GM23338 (cell line): ENCODE measurements at regions not wholly inside any gene's neighbourhood (a gene's known extent, or its start where the extent isn't known, plus 50 kb on each side); places are given as distances from the start of the nearest gene placed in this dataset.

Source experiments
- ATAC-seq: fragments of 200-7000 bp; cut with Tn5 transposase; 3 replicates; pipeline ENCODE4 v1.9.1; 2020
- DNase-seq: peaks from one replicate; pipeline ENCODE4 v3.0.0-alpha.2; 2015; ENCODE audit warnings: low spot score
- H2AFZ ChIP-seq: fragments of 200-600 bp; sonication (generic); 2 replicates; pipeline ENCODE4 v1.8.0; 2016; ENCODE audit warnings: antibody characterized with exemption, mild to moderate bottlenecking, moderate library complexity
- H3F3A ChIP-seq: fragments of 200-600 bp; sonication (generic); replicated peaks from 2 replicates; pipeline ENCODE4 v1.8.0; 2017; ENCODE audit warnings: antibody characterized with exemption, mixed run types, low read depth
- H3K27ac ChIP-seq: fragments of 200-600 bp; sonication (generic); 2 replicates; pipeline ENCODE4 v1.6.1; 2016; ENCODE audit warnings: low read depth
- H3K27me3 ChIP-seq: fragments of 200-600 bp; sonication (generic); 2 replicates; pipeline ENCODE4 v1.8.0; 2016; ENCODE audit warnings: mild to moderate bottlenecking, mixed run types, moderate library complexity; ENCODE audit not compliant: insufficient read depth
- H3K36me3 ChIP-seq: fragments of 200-600 bp; sonication (generic); 2 replicates; pipeline ENCODE4 v1.8.0; 2016; ENCODE audit warnings: mild to moderate bottlenecking; ENCODE audit not compliant: insufficient read depth
- H3K4me1 ChIP-seq: fragments of 200-600 bp; sonication (generic); 2 replicates; pipeline ENCODE4 v1.8.0; 2016; ENCODE audit warnings: mild to moderate bottlenecking, moderate library complexity; ENCODE audit not compliant: insufficient read depth
- H3K4me2 ChIP-seq: fragments of 200-600 bp; sonication (generic); 2 replicates; pipeline ENCODE4 v1.7.1; 2017; ENCODE audit warnings: mixed run types
- H3K4me3 ChIP-seq: fragments of 200-600 bp; sonication (generic); 2 replicates; pipeline ENCODE4 v1.6.1; 2016; ENCODE audit warnings: mixed run types
- H3K79me2 ChIP-seq: fragments of 200-600 bp; sonication (generic); replicated peaks from 2 replicates; pipeline ENCODE4 v1.8.0; 2017; ENCODE audit warnings: mild to moderate bottlenecking; ENCODE audit not compliant: insufficient read depth
- H3K9me2 ChIP-seq: fragments of 200-600 bp; sonication (generic); 2 replicates; pipeline ENCODE4 v1.8.0; 2017; ENCODE audit not compliant: insufficient read depth
- H4K20me1 ChIP-seq: fragments of 200-600 bp; sonication (generic); replicated peaks from 2 replicates; pipeline ENCODE4 v1.8.0; 2017; ENCODE audit warnings: mild to moderate bottlenecking; ENCODE audit not compliant: insufficient read depth
- H3K27ac Mint-ChIP-seq: 2 replicates; pipeline ENCODE4 v1.8.0; 2020; ENCODE audit warnings: inconsistent platforms, mild to moderate bottlenecking, moderate library complexity, mixed read lengths
- H3K27me3 Mint-ChIP-seq: 3 replicates; pipeline ENCODE4 v1.8.0; 2022; ENCODE audit warnings: low read depth, mild to moderate bottlenecking, moderate library complexity, mixed read lengths, inconsistent platforms; ENCODE audit not compliant: insufficient read depth, poor library complexity
- H3K36me3 Mint-ChIP-seq: 3 replicates; pipeline ENCODE4 v1.8.0; 2021; ENCODE audit warnings: low read depth, mild to moderate bottlenecking, inconsistent platforms, moderate library complexity, mixed read lengths
- H3K4me1 Mint-ChIP-seq: 3 replicates; pipeline ENCODE4 v1.8.0; 2020; ENCODE audit warnings: mild to moderate bottlenecking, inconsistent platforms, mixed read lengths
- H3K4me3 Mint-ChIP-seq: 3 replicates; pipeline ENCODE4 v1.8.0; 2021; ENCODE audit warnings: moderate library complexity, mild to moderate bottlenecking, inconsistent platforms, mixed read lengths
- H3K9me3 Mint-ChIP-seq: 3 replicates; pipeline ENCODE4 v1.8.0; 2020; ENCODE audit warnings: moderate library complexity, mild to moderate bottlenecking, inconsistent platforms, mixed read lengths
- CREB1 ChIP-seq: fragments of 250-450 bp; sonication (Bioruptor Pico); IDR thresholded peaks from 2 replicates; pipeline ENCODE4 v1.5.0; 2020; ENCODE audit warnings: low read depth, mild to moderate bottlenecking, moderate library complexity
- CTCF ChIP-seq, 2 experiments: fragments of 200-600 bp in 1 of 2; sonication (generic) in 1 of 2; conservative IDR thresholded peaks; 2 replicates each; pipeline versions ENCODE4 v1.5.1 to v1.6.1; 2016 to 2017; ENCODE audit warnings: antibody characterized with exemption in 2 of 2, low read depth in 2 of 2, mild to moderate bottlenecking in 2 of 2, moderate library complexity in 1 of 2
- EZH2 ChIP-seq: fragments of 200-600 bp; sonication (generic); IDR thresholded peaks from one replicate; pipeline ENCODE4 v1.8.0; 2017; ENCODE audit warnings: antibody characterized with exemption, mild to moderate bottlenecking, low read depth; ENCODE audit not compliant: unreplicated experiment
- EZH2phosphoT487 ChIP-seq: fragments of 200-600 bp; sonication (generic); IDR thresholded peaks from one replicate; pipeline ENCODE4 v1.8.1; 2018; ENCODE audit warnings: antibody characterized with exemption; ENCODE audit not compliant: unreplicated experiment
- JUNB ChIP-seq: IDR thresholded peaks from one replicate; pipeline ENCODE4 v1.6.1; 2016; ENCODE audit warnings: antibody characterized with exemption; ENCODE audit not compliant: unreplicated experiment
- NANOG ChIP-seq: IDR thresholded peaks from 2 replicates; pipeline ENCODE4 v1.6.1; 2016; ENCODE audit warnings: antibody characterized with exemption, borderline replicate concordance
- POLR2AphosphoS5 ChIP-seq: IDR thresholded peaks from 2 replicates; pipeline ENCODE4 v1.6.1; 2016; ENCODE audit warnings: antibody characterized with exemption, low read depth
- STAT1 ChIP-seq: IDR thresholded peaks from one replicate; pipeline ENCODE4 v1.6.1; 2016; ENCODE audit warnings: antibody characterized with exemption; ENCODE audit not compliant: unreplicated experiment
- ZNF114 ChIP-seq: fragments of 250-450 bp; sonication (Bioruptor Pico); IDR thresholded peaks from 2 replicates; pipeline ENCODE4 v1.5.0; 2020; ENCODE audit warnings: mild to moderate bottlenecking, moderate library complexity
- ZNF331 ChIP-seq: fragments of 250-450 bp; sonication (Bioruptor Pico); IDR thresholded peaks from 2 replicates; pipeline ENCODE4 v1.5.0; 2020; ENCODE audit warnings: low read depth, mild to moderate bottlenecking, moderate library complexity
- ZNF462 ChIP-seq: fragments of 250-450 bp; sonication (Bioruptor Pico); IDR thresholded peaks from 2 replicates; pipeline ENCODE4 v1.5.0; 2020; ENCODE audit warnings: mild to moderate bottlenecking, moderate library complexity

GRCh38 chr4:42789041-42789567, 103.4 kb upstream of the GRXCR1 start (continued):
- TF ChIP-seq ZNF462 = no peak
- no peak for TF ChIP-seq POLR2AphosphoS5

GRCh38 chr4:42787079-42787463, 105.4 kb upstream of the GRXCR1 start:
- Mint-ChIP-seq H3K9me3 (no peaks in the 10 kb centered on the region), H3K27ac (no peak overlapping the region), H3K4me1 (peaks cover 21% of the 10 kb centered on the region), H3K27me3 (no peaks in the 10 kb centered on the region), H3K36me3 (no peaks in the 10 kb centered on the region), H3K4me3 (no peak overlapping the region)
- DNase-seq (no peak), ATAC-seq (no peak)
- Histone ChIP-seq H3F3A (no peaks in the 10 kb centered on the region), H2AFZ (0 out of 2 replicates have a peak overlapping the region, but pooled peaks have one; percentile 90), H3K4me1 (peaks cover 11% of the 10 kb centered on the region), H3K36me3 (no peaks in the 10 kb centered on the region), H3K4me3 (no peak overlapping the region), H3K79me2 (no peaks in the 10 kb centered on the region), H4K20me1 (no peaks in the 10 kb centered on the region), H3K9me2 (peaks cover 21% of the 10 kb centered on the region), H3K27ac (no peak overlapping the region), H3K4me2 (no peak overlapping the region), H3K27me3 (no peaks in the 10 kb centered on the region)
- TF ChIP-seq ZNF114 (CRISPR knock-in tag) (no peak), POLR2AphosphoS5 (no peak), ZNF331 (no peak), JUNB (no peak), CTCF (conservative IDR thresholded peaks at IDR 0.05; ENCODE audit: low read depth in 2 of 2) (no peak), EZH2 (no peak), NANOG (no peak), CREB1 (CRISPR knock-in tag) (no peak), EZH2phosphoT487 (no peak), STAT1 (no peak)
